ENCODE measurements at regions not wholly inside any gene's neighbourhood (a gene's known extent, or its start where the extent isn't known, plus 50 kb on each side); places are given as distances from the start of the nearest gene placed in this dataset.

DNA sequence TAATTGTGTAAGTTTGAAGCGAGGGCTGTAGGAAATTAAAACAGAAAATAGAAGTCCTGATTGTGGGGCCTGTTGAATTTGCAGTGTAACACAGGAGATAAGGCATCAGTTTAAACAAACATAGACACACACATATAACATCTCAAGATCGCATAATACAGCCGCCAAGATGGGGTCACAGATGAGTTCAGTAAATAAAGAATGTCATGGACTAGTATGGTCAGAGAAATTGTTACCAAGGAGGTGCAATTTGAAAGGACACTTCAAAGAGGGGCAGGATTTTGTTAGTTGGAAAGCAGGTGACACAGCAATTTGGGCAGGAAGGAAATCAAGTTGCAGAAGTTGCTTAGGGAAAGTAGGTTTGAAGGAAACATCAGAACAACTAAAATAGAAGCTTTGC lies 450.0 kb downstream of the USP25 start:
- TF ChIP-seq POLR2A (IDR thresholded peaks at IDR 0.05) = no peak
- TF ChIP-seq, protein P1, sequence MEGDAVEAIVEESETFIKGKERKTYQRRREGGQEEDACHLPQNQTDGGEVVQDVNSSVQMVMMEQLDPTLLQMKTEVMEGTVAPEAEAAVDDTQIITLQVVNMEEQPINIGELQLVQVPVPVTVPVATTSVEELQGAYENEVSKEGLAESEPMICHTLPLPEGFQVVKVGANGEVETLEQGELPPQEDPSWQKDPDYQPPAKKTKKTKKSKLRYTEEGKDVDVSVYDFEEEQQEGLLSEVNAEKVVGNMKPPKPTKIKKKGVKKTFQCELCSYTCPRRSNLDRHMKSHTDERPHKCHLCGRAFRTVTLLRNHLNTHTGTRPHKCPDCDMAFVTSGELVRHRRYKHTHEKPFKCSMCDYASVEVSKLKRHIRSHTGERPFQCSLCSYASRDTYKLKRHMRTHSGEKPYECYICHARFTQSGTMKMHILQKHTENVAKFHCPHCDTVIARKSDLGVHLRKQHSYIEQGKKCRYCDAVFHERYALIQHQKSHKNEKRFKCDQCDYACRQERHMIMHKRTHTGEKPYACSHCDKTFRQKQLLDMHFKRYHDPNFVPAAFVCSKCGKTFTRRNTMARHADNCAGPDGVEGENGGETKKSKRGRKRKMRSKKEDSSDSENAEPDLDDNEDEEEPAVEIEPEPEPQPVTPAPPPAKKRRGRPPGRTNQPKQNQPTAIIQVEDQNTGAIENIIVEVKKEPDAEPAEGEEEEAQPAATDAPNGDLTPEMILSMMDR (IDR thresholded peaks at IDR 0.05) = no peak
- no peak for TF ChIP-seq EP300 (IDR thresholded peaks at IDR 0.05)
